ENCODE measurements at regions not wholly inside any gene's neighbourhood (a gene's known extent, or its start where the extent isn't known, plus 50 kb on each side); places are given as distances from the start of the nearest gene placed in this dataset.

DNA sequence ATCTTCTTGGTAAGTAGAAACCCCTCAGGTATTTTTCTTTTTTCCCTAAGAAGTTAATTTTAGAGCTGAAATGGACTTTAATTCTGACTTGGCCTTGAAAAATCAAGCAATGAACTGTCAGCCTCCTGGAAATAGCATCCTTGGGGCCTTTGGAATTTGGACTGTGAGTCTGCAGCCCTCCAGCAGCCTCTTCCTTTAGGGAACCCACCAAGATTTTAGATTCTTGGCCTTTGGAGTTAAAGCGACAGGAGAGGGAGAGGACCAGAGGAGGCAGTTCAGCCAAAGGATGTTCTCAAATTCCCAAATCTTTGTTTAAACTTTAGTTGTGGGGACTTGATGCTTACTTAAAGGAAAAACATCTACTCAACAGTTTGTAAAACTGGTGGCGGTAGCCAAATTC lies 288.6 kb downstream of the AACS start:
- ATAC-seq (no peak), DNase-seq (no peak)
- no peaks in the 10 kb centered on the region for H3K9me3 ChIP-seq
- in situ Hi-C loops (cut with MboI; ENCODE audit: low sequenced_read_pairs in 4 of 4), result no loop called here
- no peak for TF ChIP-seq POLR2A (IDR thresholded peaks at IDR 0.05)
- no peak for TF ChIP-seq CTCF (IDR thresholded peaks at IDR 0.05 in 4 of 5, conservative IDR thresholded peaks at IDR 0.05 in 1 of 5)
- no peaks in the 10 kb centered on the region for H3K4me1 ChIP-seq
- no peak overlapping the region for H3K4me3 ChIP-seq
- intact Hi-C loops (cut with DNase I; ENCODE audit: low total_unique reads), result no loop called here
- H3K27ac ChIP-seq, result no peak overlapping the region
- H3K36me3 ChIP-seq, result no peaks in the 10 kb centered on the region
- H3K27me3 ChIP-seq, result no peaks in the 10 kb centered on the region

DNA sequence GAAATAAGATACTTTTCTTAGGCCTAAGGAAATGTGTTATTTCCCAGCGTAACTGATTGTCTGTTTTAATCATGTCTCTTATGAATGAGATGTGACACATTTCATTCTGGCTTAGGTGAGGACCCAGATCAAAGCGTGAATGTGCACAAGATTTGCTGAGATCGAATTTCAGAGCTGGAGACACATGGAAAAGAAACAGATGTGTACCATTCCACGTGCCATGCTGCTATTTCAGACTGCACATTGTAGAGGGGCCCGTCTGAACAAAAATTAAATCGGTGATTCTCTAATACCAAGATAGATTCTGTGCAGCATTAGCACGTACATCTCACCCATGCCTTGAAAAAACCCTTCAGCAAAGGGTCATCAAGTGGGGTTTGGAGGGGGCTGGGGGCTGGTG lies 290.4 kb downstream of the AACS start:
- in situ Hi-C loops (cut with MboI; ENCODE audit: low sequenced_read_pairs in 4 of 4), result no loop called here
- Histone ChIP-seq H3K27ac (no peak overlapping the region), H3K36me3 (no peaks in the 10 kb centered on the region), H3K4me1 (no peaks in the 10 kb centered on the region), H3K4me3 (no peak overlapping the region), H3K9me3 (no peaks in the 10 kb centered on the region), H3K27me3 (no peaks in the 10 kb centered on the region)
- no peak for DNase-seq
- no peak for ATAC-seq
- no peak for TF ChIP-seq POLR2A (IDR thresholded peaks at IDR 0.05)
- TF ChIP-seq CTCF (IDR thresholded peaks at IDR 0.05 in 4 of 5, conservative IDR thresholded peaks at IDR 0.05 in 1 of 5), result no peak
- intact Hi-C loops (cut with DNase I; ENCODE audit: low total_unique reads), result no loop called here

- intact Hi-C loops (cut with DNase I; ENCODE audit: low total_unique reads), result no loop called here
- in situ Hi-C loops (cut with MboI; ENCODE audit: low sequenced_read_pairs in 4 of 4), result no loop called here
- TF ChIP-seq POLR2A (IDR thresholded peaks at IDR 0.05) (no peak), CTCF (IDR thresholded peaks at IDR 0.05 in 4 of 5, conservative IDR thresholded peaks at IDR 0.05 in 1 of 5) (no peak)
Measured at GRCh38 chr12:125356111-125356510, 290.9 kb downstream of the AACS start.

GRCh38 chr12:125357561-125357960 lies 292.3 kb downstream of the AACS start:
- Histone ChIP-seq H3K9me3 (no peaks in the 10 kb centered on the region), H3K36me3 (no peaks in the 10 kb centered on the region), H3K4me1 (no peaks in the 10 kb centered on the region), H3K27me3 (no peaks in the 10 kb centered on the region), H3K27ac (no peak overlapping the region), H3K4me3 (no peak overlapping the region)
- ATAC-seq (no peak), DNase-seq (no peak)
- intact Hi-C loops (cut with DNase I; ENCODE audit: low total_unique reads), result no loop called here
- in situ Hi-C loops (cut with MboI; ENCODE audit: low sequenced_read_pairs in 4 of 4), result no loop called here
- TF ChIP-seq POLR2A (IDR thresholded peaks at IDR 0.05) (no peak), CTCF (IDR thresholded peaks at IDR 0.05 in 4 of 5, conservative IDR thresholded peaks at IDR 0.05 in 1 of 5) (no peak)

More at GRCh38 chr12:125356111-125356510, 290.9 kb downstream of the AACS start:
- H3K4me3 ChIP-seq, result no peak overlapping the region
- H3K9me3 ChIP-seq, result no peaks in the 10 kb centered on the region
- H3K4me1 ChIP-seq, result no peaks in the 10 kb centered on the region
- H3K36me3 ChIP-seq, result no peaks in the 10 kb centered on the region
- H3K27me3 ChIP-seq, result no peaks in the 10 kb centered on the region
- H3K27ac ChIP-seq, result no peak overlapping the region
- no peak for DNase-seq
- no peak for ATAC-seq

DNA sequence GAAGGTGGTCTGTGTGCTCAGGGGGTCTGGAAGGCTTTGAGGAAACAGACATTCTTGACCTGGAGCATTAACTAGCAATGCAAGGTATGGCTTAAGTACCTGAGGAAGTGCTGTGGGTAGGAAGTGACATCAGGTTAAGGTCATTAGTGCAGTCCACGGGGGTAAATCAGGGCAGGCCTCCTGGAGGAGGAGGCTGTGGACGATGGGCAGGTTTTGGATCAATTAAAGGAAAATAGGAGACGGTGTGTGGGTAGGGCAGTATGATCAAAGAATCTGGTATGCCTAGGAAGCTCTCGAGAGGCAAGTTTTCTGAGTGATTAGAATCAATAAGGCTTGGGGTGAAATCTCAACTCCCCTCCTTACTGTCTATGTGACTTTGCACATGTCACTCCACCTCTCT lies 295.3 kb downstream of the AACS start:
- ATAC-seq, result no peak
- TF ChIP-seq CTCF (IDR thresholded peaks at IDR 0.05 in 4 of 5, conservative IDR thresholded peaks at IDR 0.05 in 1 of 5) (no peak), POLR2A (IDR thresholded peaks at IDR 0.05) (no peak)
- no peaks in the 10 kb centered on the region for H3K27me3 ChIP-seq
- H3K27ac ChIP-seq, result no peak overlapping the region
- no peaks in the 10 kb centered on the region for H3K9me3 ChIP-seq
- intact Hi-C loops (cut with DNase I; ENCODE audit: low total_unique reads) (no loop called here), in situ Hi-C loops (cut with MboI; ENCODE audit: low sequenced_read_pairs in 4 of 4) (no loop called here)
- H3K4me3 ChIP-seq, result no peak overlapping the region
- no peaks in the 10 kb centered on the region for H3K4me1 ChIP-seq
- no peaks in the 10 kb centered on the region for H3K36me3 ChIP-seq
- DNase-seq, result no peak

Measured in gastrocnemius medialis (tissue), 4 donors.